KG1 (cell line): ENCODE measurements at regions not wholly inside any gene's neighbourhood (a gene's known extent, or its start where the extent isn't known, plus 50 kb on each side); places are given as distances from the start of the nearest gene placed in this dataset.

Experiments
- DNase-seq: peaks from one replicate; lab custom pipeline; 2025; lab: John Stamatoyannopoulos, UW

GRCh38 chr2:234764372-234764771, 187.4 kb upstream of the SH3BP4 start:
- no peak for DNase-seq

GRCh38 chr2:234763002-234763873, 188.6 kb upstream of the SH3BP4 start:
- DNase-seq: no peak

GRCh38 chr2:234761910-234762309, 189.9 kb upstream of the SH3BP4 start:
- DNase-seq: no peak

- DNase-seq: no peak
Observed at GRCh38 chr2:234754126-234754525, 197.7 kb upstream of the SH3BP4 start.

GRCh38 chr2:234753701-234754100, 198.1 kb upstream of the SH3BP4 start:
- no peak for DNase-seq

GRCh38 chr2:234752966-234753365, 198.9 kb upstream of the SH3BP4 start:
- no peak for DNase-seq

- DNase-seq: no peak
Observed at GRCh38 chr2:234751275-234751973, 200.4 kb upstream of the SH3BP4 start.

GRCh38 chr2:234747833-234748559, 203.8 kb upstream of the SH3BP4 start:
- DNase-seq: no peak

GRCh38 chr2:234747032-234747431, 204.8 kb upstream of the SH3BP4 start:
- no peak for DNase-seq

- no peak for DNase-seq
Observed at GRCh38 chr2:234745347-234745746, 206.5 kb upstream of the SH3BP4 start.

GRCh38 chr2:234741976-234742375, 209.8 kb upstream of the SH3BP4 start:
- no peak for DNase-seq

GRCh38 chr2:234739061-234739460, 212.8 kb upstream of the SH3BP4 start:
- no peak for DNase-seq

- DNase-seq: no peak
Observed at GRCh38 chr2:234735829-234736228, 216.0 kb upstream of the SH3BP4 start.

- no peak for DNase-seq
Observed at GRCh38 chr2:234733795-234734600, 217.8 kb upstream of the SH3BP4 start.

- DNase-seq: no peak
Observed at GRCh38 chr2:234733093-234733489, 218.7 kb upstream of the SH3BP4 start.

GRCh38 chr2:234732404-234733092, 219.3 kb upstream of the SH3BP4 start:
- DNase-seq: no peak

- no peak for DNase-seq
Observed at GRCh38 chr2:234731236-234731635, 220.6 kb upstream of the SH3BP4 start.

- DNase-seq: no peak
Observed at GRCh38 chr2:234730066-234730640, 221.7 kb upstream of the SH3BP4 start.

GRCh38 chr2:234725528-234726264, 226.1 kb upstream of the SH3BP4 start:
- no peak for DNase-seq

GRCh38 chr2:234724850-234725249, 227.0 kb upstream of the SH3BP4 start:
- no peak for DNase-seq
